ENCODE measurements at regions not wholly inside any gene's neighbourhood (a gene's known extent, or its start where the extent isn't known, plus 50 kb on each side); places are given as distances from the start of the nearest gene placed in this dataset.
"Not testable (repeated sequence)": the region's sequence is repeated elsewhere in the genome, so short reads cannot be mapped to it uniquely, and the experiment has no call there.

DNA sequence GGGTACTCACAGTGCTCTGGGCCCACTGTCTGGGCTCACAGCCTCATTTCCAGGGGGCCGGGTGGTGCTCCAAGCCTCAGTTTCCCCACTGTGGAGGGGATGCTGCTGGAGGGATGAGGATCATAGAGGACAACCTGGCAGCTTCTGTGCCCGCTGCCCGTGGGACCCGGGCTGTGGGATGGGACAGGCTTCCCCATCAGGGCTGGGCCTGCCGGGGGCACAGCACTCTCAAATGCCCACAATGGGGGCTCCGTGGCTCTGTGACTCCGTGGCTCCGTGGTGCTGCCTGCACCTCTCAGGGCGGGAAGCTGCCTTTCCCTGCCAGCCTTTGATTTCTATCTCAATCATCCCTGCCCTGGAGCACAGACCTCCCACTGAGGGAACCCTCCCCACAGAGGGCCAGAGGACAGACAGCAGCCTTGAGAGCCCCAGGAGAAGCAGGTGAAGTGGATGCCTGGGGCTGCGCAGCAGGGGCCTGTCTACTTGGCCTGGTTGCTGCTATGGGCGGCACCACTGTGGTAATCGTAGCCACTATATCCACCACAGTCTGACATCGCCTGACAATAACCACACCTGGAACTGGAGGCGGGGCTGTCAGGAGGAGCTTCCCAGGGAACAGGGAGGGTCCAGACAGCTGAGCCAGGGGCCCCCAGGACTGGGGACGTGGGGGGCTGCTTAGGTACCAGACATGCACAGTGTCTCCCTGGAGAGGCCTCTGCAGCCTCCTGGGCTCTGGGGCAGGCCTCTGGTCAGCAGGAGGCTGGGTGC is 375.9 kb downstream of the TMEM121 start:
- no peak overlapping the region for H3K27ac ChIP-seq (replicated peaks)
- TF ChIP-seq SPI1 (IDR thresholded peaks at IDR 0.05; ENCODE audit: borderline replicate concordance, low read depth) = no peak
- TF ChIP-seq GABPA (IDR thresholded peaks at IDR 0.05; ENCODE audit: low read depth) = no peak
- TF ChIP-seq, protein P1, sequence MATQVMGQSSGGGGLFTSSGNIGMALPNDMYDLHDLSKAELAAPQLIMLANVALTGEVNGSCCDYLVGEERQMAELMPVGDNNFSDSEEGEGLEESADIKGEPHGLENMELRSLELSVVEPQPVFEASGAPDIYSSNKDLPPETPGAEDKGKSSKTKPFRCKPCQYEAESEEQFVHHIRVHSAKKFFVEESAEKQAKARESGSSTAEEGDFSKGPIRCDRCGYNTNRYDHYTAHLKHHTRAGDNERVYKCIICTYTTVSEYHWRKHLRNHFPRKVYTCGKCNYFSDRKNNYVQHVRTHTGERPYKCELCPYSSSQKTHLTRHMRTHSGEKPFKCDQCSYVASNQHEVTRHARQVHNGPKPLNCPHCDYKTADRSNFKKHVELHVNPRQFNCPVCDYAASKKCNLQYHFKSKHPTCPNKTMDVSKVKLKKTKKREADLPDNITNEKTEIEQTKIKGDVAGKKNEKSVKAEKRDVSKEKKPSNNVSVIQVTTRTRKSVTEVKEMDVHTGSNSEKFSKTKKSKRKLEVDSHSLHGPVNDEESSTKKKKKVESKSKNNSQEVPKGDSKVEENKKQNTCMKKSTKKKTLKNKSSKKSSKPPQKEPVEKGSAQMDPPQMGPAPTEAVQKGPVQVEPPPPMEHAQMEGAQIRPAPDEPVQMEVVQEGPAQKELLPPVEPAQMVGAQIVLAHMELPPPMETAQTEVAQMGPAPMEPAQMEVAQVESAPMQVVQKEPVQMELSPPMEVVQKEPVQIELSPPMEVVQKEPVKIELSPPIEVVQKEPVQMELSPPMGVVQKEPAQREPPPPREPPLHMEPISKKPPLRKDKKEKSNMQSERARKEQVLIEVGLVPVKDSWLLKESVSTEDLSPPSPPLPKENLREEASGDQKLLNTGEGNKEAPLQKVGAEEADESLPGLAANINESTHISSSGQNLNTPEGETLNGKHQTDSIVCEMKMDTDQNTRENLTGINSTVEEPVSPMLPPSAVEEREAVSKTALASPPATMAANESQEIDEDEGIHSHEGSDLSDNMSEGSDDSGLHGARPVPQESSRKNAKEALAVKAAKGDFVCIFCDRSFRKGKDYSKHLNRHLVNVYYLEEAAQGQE (IDR thresholded peaks at IDR 0.05; ENCODE audit: insufficient replicate concordance, low read depth) = no peak
- TF ChIP-seq POLR2AphosphoS5 (IDR thresholded peaks at IDR 0.05; ENCODE audit: low read depth) = no peak
- TF ChIP-seq CTCF (IDR thresholded peaks at IDR 0.05; ENCODE audit: insufficient read depth, low read length) = no peak
- DNase-seq (ENCODE audit: low read depth in 1 of 2, low spot score in 1 of 2) = no peak
- H3K27me3 ChIP-seq (ENCODE audit: insufficient read depth, poor library complexity, severe bottlenecking) = no peaks in the 10 kb centered on the region
- H3K4me3 ChIP-seq (replicated peaks; ENCODE audit: insufficient read depth, low read length) = no peak overlapping the region

- H3K4me3 ChIP-seq (replicated peaks; ENCODE audit: insufficient read depth, low read length); H3K27ac ChIP-seq (replicated peaks); H3K27me3 ChIP-seq (ENCODE audit: insufficient read depth, poor library complexity, severe bottlenecking); DNase-seq (ENCODE audit: low read depth in 1 of 2, low spot score in 1 of 2): not testable (repeated sequence)
These were observed 376.4 kb downstream of the TMEM121 start for GRCh38 chr14:105902899-105903165.

DNA sequence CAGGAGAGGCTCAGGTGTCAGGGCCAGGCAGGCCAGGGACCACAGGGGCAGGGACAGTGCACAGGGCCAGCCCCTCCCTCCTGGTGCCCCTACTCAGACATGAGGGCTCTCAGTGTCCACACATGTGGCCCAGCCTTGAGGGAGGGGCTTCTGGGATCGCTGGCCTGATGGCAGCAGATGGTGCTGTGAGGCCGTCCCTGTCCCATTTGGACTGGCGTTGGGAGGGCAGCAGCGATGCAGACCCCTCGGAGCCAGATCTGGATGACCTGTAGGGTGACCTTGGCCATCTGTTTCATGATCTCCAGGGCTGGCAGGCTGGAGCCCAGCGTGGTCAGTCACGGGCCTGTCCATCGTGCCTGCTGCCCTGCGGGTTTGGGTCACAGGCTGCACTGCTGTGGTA is 377.6 kb downstream of the TMEM121 start:
- TF ChIP-seq POLR2AphosphoS5 (IDR thresholded peaks at IDR 0.05; ENCODE audit: low read depth) (no peak), CTCF (IDR thresholded peaks at IDR 0.05; ENCODE audit: insufficient read depth, low read length) (no peak), SPI1 (IDR thresholded peaks at IDR 0.05; ENCODE audit: borderline replicate concordance, low read depth) (no peak), GABPA (IDR thresholded peaks at IDR 0.05; ENCODE audit: low read depth) (no peak)
- TF ChIP-seq, protein P1 (IDR thresholded peaks at IDR 0.05; ENCODE audit: insufficient replicate concordance, low read depth) = no peak
- H3K4me3 ChIP-seq (replicated peaks; ENCODE audit: insufficient read depth, low read length) = no peak overlapping the region
- no peak for DNase-seq (ENCODE audit: low read depth in 1 of 2, low spot score in 1 of 2)
- H3K27ac ChIP-seq (replicated peaks) = no peak overlapping the region
- peaks cover 7% of the 10 kb centered on the region for H3K27me3 ChIP-seq (ENCODE audit: insufficient read depth, poor library complexity, severe bottlenecking)

GRCh38 chr14:105904379-105904778 is 378.0 kb downstream of the TMEM121 start:
- Histone ChIP-seq H3K27me3 (ENCODE audit: insufficient read depth, poor library complexity, severe bottlenecking) (peaks cover 7% of the 10 kb centered on the region), H3K4me3 (replicated peaks; ENCODE audit: insufficient read depth, low read length) (no peak overlapping the region), H3K27ac (replicated peaks) (no peak overlapping the region)
- DNase-seq (ENCODE audit: low read depth in 1 of 2, low spot score in 1 of 2) = no peak
- no peak for TF ChIP-seq CTCF (IDR thresholded peaks at IDR 0.05; ENCODE audit: insufficient read depth, low read length)
- no peak for TF ChIP-seq GABPA (IDR thresholded peaks at IDR 0.05; ENCODE audit: low read depth)
- TF ChIP-seq, protein P1 (IDR thresholded peaks at IDR 0.05; ENCODE audit: insufficient replicate concordance, low read depth) = no peak
- TF ChIP-seq SPI1 (IDR thresholded peaks at IDR 0.05; ENCODE audit: borderline replicate concordance, low read depth) = no peak
- TF ChIP-seq POLR2AphosphoS5 (IDR thresholded peaks at IDR 0.05; ENCODE audit: low read depth) = no peak
